ENCODE measurements at regions not wholly inside any gene's neighbourhood (a gene's known extent, or its start where the extent isn't known, plus 50 kb on each side); places are given as distances from the start of the nearest gene placed in this dataset.

DNA sequence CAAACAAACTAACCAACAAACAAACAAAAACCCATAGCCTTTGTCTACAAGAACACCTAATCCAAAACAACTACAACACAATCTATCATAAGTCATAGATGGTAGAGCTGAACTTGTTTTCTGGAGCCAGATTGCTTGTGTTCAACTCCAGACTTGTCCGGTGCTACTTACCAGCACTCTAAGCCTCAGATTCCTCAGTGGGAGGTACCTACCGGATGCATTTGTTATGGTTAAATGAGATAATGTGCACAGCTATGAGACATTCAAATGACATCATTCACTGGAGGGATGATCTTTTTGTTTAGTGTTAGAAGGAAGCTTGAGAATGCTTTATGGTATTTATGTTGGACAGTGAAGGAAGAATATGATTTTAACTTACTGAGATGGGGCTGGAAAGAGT is 592.9 kb upstream of the C9orf72 start:
- CTCF ChIA-PET (ENCODE audit: low intra/inter-chr PET ratio): no interaction called here
- no TSS peak for BruUV-seq (replicated peaks)
- FAIRE-seq: no peak
- TF ChIP-seq, protein P1, sequence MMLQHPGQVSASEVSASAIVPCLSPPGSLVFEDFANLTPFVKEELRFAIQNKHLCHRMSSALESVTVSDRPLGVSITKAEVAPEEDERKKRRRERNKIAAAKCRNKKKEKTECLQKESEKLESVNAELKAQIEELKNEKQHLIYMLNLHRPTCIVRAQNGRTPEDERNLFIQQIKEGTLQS (IDR thresholded peaks at IDR 0.05): no peak
- TF ChIP-seq, protein P1 (CRISPR knock-in tag; conservative IDR thresholded peaks at IDR 0.05): no peak
- TF ChIP-seq, protein P2, sequence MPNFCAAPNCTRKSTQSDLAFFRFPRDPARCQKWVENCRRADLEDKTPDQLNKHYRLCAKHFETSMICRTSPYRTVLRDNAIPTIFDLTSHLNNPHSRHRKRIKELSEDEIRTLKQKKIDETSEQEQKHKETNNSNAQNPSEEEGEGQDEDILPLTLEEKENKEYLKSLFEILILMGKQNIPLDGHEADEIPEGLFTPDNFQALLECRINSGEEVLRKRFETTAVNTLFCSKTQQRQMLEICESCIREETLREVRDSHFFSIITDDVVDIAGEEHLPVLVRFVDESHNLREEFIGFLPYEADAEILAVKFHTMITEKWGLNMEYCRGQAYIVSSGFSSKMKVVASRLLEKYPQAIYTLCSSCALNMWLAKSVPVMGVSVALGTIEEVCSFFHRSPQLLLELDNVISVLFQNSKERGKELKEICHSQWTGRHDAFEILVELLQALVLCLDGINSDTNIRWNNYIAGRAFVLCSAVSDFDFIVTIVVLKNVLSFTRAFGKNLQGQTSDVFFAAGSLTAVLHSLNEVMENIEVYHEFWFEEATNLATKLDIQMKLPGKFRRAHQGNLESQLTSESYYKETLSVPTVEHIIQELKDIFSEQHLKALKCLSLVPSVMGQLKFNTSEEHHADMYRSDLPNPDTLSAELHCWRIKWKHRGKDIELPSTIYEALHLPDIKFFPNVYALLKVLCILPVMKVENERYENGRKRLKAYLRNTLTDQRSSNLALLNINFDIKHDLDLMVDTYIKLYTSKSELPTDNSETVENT (CRISPR knock-in tag; IDR thresholded peaks at IDR 0.05): no peak
- no peak for TF ChIP-seq SRSF1 (IDR thresholded peaks at IDR 0.05; ENCODE audit: low read depth, low read length)
- Histone ChIP-seq H3K4me3 (no peak overlapping the region), H3K27ac (ENCODE audit: extremely low read depth, low read depth, low read length) (no peak overlapping the region), H3K9ac (ENCODE audit: insufficient read depth in 1 of 2, low read depth in 2 of 2, low read length in 2 of 2) (no peak overlapping the region), H2AFZ (ENCODE audit: low read depth, low read length) (no peak overlapping the region), H4K20me1 (replicated peaks; ENCODE audit: control insufficient read depth, insufficient read depth, low read length) (no peaks in the 10 kb centered on the region), H3K27me3 (ENCODE audit: control insufficient read depth in 2 of 2, insufficient read depth in 2 of 2, low read length in 2 of 2) (no peaks in the 10 kb centered on the region), H3K36me3 (ENCODE audit: control insufficient read depth, insufficient read depth, low read length) (no peaks in the 10 kb centered on the region), H3K4me1 (replicated peaks in 1 of 2; ENCODE audit: control insufficient read depth in 2 of 2, insufficient read depth in 2 of 2, low read length in 2 of 2) (no peaks in the 10 kb centered on the region), H3K9me1 (ENCODE audit: control insufficient read depth, insufficient read depth, low read length) (no peaks in the 10 kb centered on the region), H3K9me3 (replicated peaks; ENCODE audit: control insufficient read depth, insufficient read depth, low read depth, low read length) (no peaks in the 10 kb centered on the region), H3K4me2 (ENCODE audit: insufficient read depth, low read length) (no peak overlapping the region), H3K79me2 (ENCODE audit: control insufficient read depth, insufficient read depth, low read length) (no peaks in the 10 kb centered on the region)
- intact Hi-C loops (cut with micrococcal nuclease): no loop called here
- in situ Hi-C loops (cut with MboI): no loop called here
- 7% methylated on average over 2 of the region's 2 CpGs for WGBS (ENCODE audit: insufficient coverage, low coverage, missing lambda C conversion rate)
- POLR2A ChIA-PET: no interaction called here
- ATAC-seq: no peak
- no peak for DNase-seq (ENCODE audit: extremely low read depth in 1 of 4, low spot score in 3 of 4)

Measured in K562 (cell line).